Osteoblast (primary cell): ENCODE measurements at regions not wholly inside any gene's neighbourhood (a gene's known extent, or its start where the extent isn't known, plus 50 kb on each side); places are given as distances from the start of the nearest gene placed in this dataset.

ENCODE experiments used
- DNase-seq: peaks from one replicate; pipeline ENCODE4 v3.0.0; 2011; ENCODE audit warnings: low spot score, mixed read lengths; ENCODE audit not compliant: insufficient read length; ENCODE audit errors: missing footprints
- H2AFZ ChIP-seq: 2 replicates; pipeline ENCODE4 v1.6.0; 2011; ENCODE audit warnings: mild to moderate bottlenecking, low read length
- H3K27ac ChIP-seq: 2 replicates; pipeline ENCODE4 v1.5.1; 2011; ENCODE audit warnings: mild to moderate bottlenecking, low read depth, low read length, moderate library complexity
- H3K27me3 ChIP-seq: 2 replicates; pipeline ENCODE4 v1.6.0; 2012; ENCODE audit warnings: mild to moderate bottlenecking, control low read depth, inconsistent platforms, low read length, moderate library complexity; ENCODE audit not compliant: insufficient read depth
- H3K36me3 ChIP-seq: 2 replicates; pipeline ENCODE4 v1.5.1; 2011; ENCODE audit warnings: mild to moderate bottlenecking, low read length, control low read depth, moderate library complexity; ENCODE audit not compliant: insufficient read depth
- H3K4me1 ChIP-seq: 2 replicates; pipeline ENCODE4 v1.5.1; 2011; ENCODE audit warnings: mild to moderate bottlenecking, low read length, control low read depth, moderate library complexity; ENCODE audit not compliant: insufficient read depth
- H3K4me2 ChIP-seq: 2 replicates; pipeline ENCODE4 v1.6.0; 2011; ENCODE audit warnings: mild to moderate bottlenecking, low read length; ENCODE audit not compliant: insufficient read depth
- H3K4me3 ChIP-seq: fragments of 200-600 bp; sonication (generic); 3 replicates; pipeline ENCODE4 v1.5.1; 2012; ENCODE audit warnings: mild to moderate bottlenecking, low read length, inconsistent platforms; ENCODE audit not compliant: insufficient read depth
- H3K79me2 ChIP-seq: 2 replicates; pipeline ENCODE4 v1.6.0; 2012; ENCODE audit warnings: mild to moderate bottlenecking, low read length, control low read depth, inconsistent platforms; ENCODE audit not compliant: insufficient read depth
- H3K9me3 ChIP-seq: 2 replicates; pipeline ENCODE4 v1.5.1; 2011; ENCODE audit warnings: low read depth, low read length, control low read depth
- H4K20me1 ChIP-seq: 2 replicates; pipeline ENCODE4 v1.6.0; 2012; ENCODE audit warnings: mild to moderate bottlenecking, low read length, control low read depth; ENCODE audit not compliant: insufficient read depth
- CTCF ChIP-seq: IDR thresholded peaks from 2 replicates; pipeline ENCODE4 v1.5.1; 2011; ENCODE audit warnings: mild to moderate bottlenecking, low read depth, low read length, moderate library complexity; ENCODE audit errors: extremely low read depth

GRCh38 chr11:82176945-82177344, 556.7 kb downstream of the FAM181B start:
- H3K4me3 ChIP-seq = no peak overlapping the region
- peaks cover 2% of the 10 kb centered on the region for H3K9me3 ChIP-seq
- H2AFZ ChIP-seq = no peak overlapping the region
- no peaks in the 10 kb centered on the region for H4K20me1 ChIP-seq
- no peaks in the 10 kb centered on the region for H3K4me1 ChIP-seq
- DNase-seq = no peak
- H3K79me2 ChIP-seq = no peaks in the 10 kb centered on the region
- H3K36me3 ChIP-seq = no peaks in the 10 kb centered on the region
- H3K27ac ChIP-seq = no peak overlapping the region
- no peak for TF ChIP-seq CTCF
- no peak overlapping the region for H3K4me2 ChIP-seq
- no peaks in the 10 kb centered on the region for H3K27me3 ChIP-seq

- Histone ChIP-seq H3K27me3 (no peaks in the 10 kb centered on the region), H3K79me2 (no peaks in the 10 kb centered on the region), H3K27ac (no peak overlapping the region), H3K9me3 (peaks cover 2% of the 10 kb centered on the region), H3K4me3 (no peak overlapping the region), H3K4me1 (no peaks in the 10 kb centered on the region), H3K4me2 (no peak overlapping the region), H4K20me1 (no peaks in the 10 kb centered on the region), H2AFZ (no peak overlapping the region), H3K36me3 (no peaks in the 10 kb centered on the region)
- DNase-seq = no peak
- TF ChIP-seq CTCF = no peak
Measured at GRCh38 chr11:82176365-82176764, 557.3 kb downstream of the FAM181B start.

GRCh38 chr11:82174610-82175009, 559.1 kb downstream of the FAM181B start:
- H3K36me3 ChIP-seq = no peaks in the 10 kb centered on the region
- H3K4me1 ChIP-seq = no peaks in the 10 kb centered on the region
- no peak for DNase-seq
- H3K27ac ChIP-seq = no peak overlapping the region
- no peaks in the 10 kb centered on the region for H4K20me1 ChIP-seq
- no peak overlapping the region for H3K4me2 ChIP-seq
- no peaks in the 10 kb centered on the region for H3K27me3 ChIP-seq
- H2AFZ ChIP-seq = no peak overlapping the region
- TF ChIP-seq CTCF = no peak
- no peak overlapping the region for H3K4me3 ChIP-seq
- H3K79me2 ChIP-seq = no peaks in the 10 kb centered on the region
- H3K9me3 ChIP-seq = peaks cover 2% of the 10 kb centered on the region

DNA sequence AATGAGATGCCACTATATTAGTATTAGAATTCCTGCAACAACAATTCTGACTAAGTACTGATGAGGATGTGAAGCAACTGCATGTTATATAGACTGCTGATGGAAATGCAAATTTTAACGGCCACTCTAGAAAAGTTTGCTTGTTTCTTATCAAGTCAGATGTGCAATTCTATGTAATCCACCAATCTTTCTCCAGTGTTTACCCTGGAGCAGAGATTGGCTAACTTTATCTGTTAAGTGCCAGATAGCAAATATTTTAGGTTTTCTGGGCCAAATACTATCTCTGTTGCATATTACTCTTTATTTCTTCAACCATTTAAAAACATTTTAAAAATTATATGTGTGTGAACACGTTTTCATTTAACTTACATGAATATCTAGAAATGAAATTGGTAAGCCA, 586.9 kb downstream of the FAM181B start:
- DNase-seq = no peak
- Histone ChIP-seq H4K20me1 (no peaks in the 10 kb centered on the region), H3K27me3 (no peaks in the 10 kb centered on the region), H3K4me1 (no peaks in the 10 kb centered on the region), H2AFZ (no peak overlapping the region), H3K4me3 (no peak overlapping the region), H3K9me3 (no peaks in the 10 kb centered on the region), H3K79me2 (no peaks in the 10 kb centered on the region), H3K4me2 (no peak overlapping the region), H3K36me3 (no peaks in the 10 kb centered on the region), H3K27ac (no peak overlapping the region)
- TF ChIP-seq CTCF = no peak
